ENCODE measurements at regions not wholly inside any gene's neighbourhood (a gene's known extent, or its start where the extent isn't known, plus 50 kb on each side); places are given as distances from the start of the nearest gene placed in this dataset.
A peak's percentile ranks its signal among the peaks of the same experiment; 100 is the strongest.
"Not testable (repeated sequence)": the region's sequence is repeated elsewhere in the genome, so short reads cannot be mapped to it uniquely, and the experiment has no call there.

- Histone ChIP-seq H3K27me3 (ENCODE audit: control insufficient read depth, insufficient read depth, low read length) (no peaks in the 10 kb centered on the region), H3K36me3 (ENCODE audit: control insufficient read depth in 2 of 3, insufficient read depth in 3 of 3, low read length in 3 of 3) (no peaks in the 10 kb centered on the region), H3K4me3 (ENCODE audit: low read length in 3 of 3) (no peak overlapping the region), H3K9ac (ENCODE audit: low read length in 3 of 3) (no peak overlapping the region), H3K27ac (ENCODE audit: low read depth in 2 of 2, low read length in 2 of 2) (no peak overlapping the region), H3K4me1 (ENCODE audit: control insufficient read depth in 2 of 3, insufficient read depth in 2 of 3, low read depth in 1 of 3, low read length in 3 of 3) (no peaks in the 10 kb centered on the region), H3K9me3 (ENCODE audit: control insufficient read depth in 2 of 3, insufficient read depth in 1 of 3, low read length in 3 of 3) (no peaks in the 10 kb centered on the region)
- FAIRE-seq (no peak), DNase-seq (no peak)
- intact Hi-C loops (cut with DNase I): no loop called here
- TF ChIP-seq, protein P1, sequence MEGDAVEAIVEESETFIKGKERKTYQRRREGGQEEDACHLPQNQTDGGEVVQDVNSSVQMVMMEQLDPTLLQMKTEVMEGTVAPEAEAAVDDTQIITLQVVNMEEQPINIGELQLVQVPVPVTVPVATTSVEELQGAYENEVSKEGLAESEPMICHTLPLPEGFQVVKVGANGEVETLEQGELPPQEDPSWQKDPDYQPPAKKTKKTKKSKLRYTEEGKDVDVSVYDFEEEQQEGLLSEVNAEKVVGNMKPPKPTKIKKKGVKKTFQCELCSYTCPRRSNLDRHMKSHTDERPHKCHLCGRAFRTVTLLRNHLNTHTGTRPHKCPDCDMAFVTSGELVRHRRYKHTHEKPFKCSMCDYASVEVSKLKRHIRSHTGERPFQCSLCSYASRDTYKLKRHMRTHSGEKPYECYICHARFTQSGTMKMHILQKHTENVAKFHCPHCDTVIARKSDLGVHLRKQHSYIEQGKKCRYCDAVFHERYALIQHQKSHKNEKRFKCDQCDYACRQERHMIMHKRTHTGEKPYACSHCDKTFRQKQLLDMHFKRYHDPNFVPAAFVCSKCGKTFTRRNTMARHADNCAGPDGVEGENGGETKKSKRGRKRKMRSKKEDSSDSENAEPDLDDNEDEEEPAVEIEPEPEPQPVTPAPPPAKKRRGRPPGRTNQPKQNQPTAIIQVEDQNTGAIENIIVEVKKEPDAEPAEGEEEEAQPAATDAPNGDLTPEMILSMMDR (IDR thresholded peaks at IDR 0.05; ENCODE audit: borderline replicate concordance, extremely low read depth, insufficient read depth): no peak
Observed at GRCh38 chr1:221044538-221044937, 165.3 kb downstream of the HLX start.

- H3K36me3 ChIP-seq (ENCODE audit: control insufficient read depth in 2 of 3, insufficient read depth in 3 of 3, low read length in 3 of 3): no peaks in the 10 kb centered on the region
- no peaks in the 10 kb centered on the region for H3K4me1 ChIP-seq (ENCODE audit: control insufficient read depth in 2 of 3, insufficient read depth in 2 of 3, low read depth in 1 of 3, low read length in 3 of 3)
- intact Hi-C loops (cut with DNase I): no loop called here
- no peak overlapping the region for H3K9ac ChIP-seq (ENCODE audit: low read length in 3 of 3)
- TF ChIP-seq, protein P1 (IDR thresholded peaks at IDR 0.05; ENCODE audit: borderline replicate concordance, extremely low read depth, insufficient read depth): no peak
- no peak overlapping the region for H3K4me3 ChIP-seq (ENCODE audit: low read length in 3 of 3)
- FAIRE-seq (no peak), DNase-seq (no peak)
- no peaks in the 10 kb centered on the region for H3K9me3 ChIP-seq (ENCODE audit: control insufficient read depth in 2 of 3, insufficient read depth in 1 of 3, low read length in 3 of 3)
- H3K27ac ChIP-seq (ENCODE audit: low read depth in 2 of 2, low read length in 2 of 2): no peak overlapping the region
- H3K27me3 ChIP-seq (ENCODE audit: control insufficient read depth, insufficient read depth, low read length): no peaks in the 10 kb centered on the region
Observed at GRCh38 chr1:221045151-221045550, 165.9 kb downstream of the HLX start.

DNA sequence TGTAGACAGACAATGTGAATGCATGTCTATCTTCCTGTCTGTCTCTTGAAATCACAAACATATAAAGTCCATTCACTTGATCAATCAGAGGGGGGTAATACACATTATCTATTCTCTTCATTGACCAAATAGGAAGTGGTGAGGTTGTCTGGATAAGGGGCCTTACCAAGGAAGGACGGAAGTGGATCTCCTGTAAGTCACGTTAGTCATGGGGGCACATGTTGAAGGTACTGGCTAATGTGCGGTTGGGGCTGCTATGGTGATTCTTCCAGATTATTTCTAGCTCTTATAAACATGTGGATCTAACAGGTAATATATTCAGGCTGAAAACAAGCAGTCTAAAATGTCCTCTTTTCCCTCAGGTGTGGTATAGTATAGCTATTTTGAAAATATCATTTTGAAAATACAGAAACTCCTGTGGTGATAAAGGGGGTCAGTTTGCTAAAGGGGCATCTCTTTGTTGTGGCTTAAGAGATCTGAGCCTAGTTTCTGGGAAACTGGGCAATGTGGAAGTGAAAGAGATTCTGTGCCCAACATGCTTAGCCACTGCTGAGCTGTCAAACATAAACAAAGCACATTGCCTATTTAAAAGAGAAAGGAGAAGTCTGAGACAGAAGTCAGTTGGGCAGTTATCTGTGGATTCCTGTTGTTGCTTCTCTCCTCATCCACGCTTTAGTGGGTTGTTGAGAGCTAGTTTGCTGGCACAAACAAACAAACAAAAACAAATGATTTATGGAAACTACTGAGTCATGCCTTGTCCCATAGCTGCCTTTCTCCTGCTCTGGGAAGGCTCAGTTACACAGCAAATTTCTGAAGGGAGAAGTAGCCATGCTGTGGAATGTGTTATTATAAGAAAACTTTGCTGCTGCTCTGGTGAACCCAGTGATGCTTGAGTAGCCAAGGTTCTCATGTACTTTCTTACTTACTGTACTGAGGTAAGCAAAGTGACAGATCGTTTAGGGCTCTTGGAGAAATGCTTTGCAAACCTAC, 166.9 kb downstream of the HLX start:
- H3K9ac ChIP-seq (ENCODE audit: low read length in 3 of 3): no peak overlapping the region
- no peak overlapping the region for H3K27ac ChIP-seq (ENCODE audit: low read depth in 2 of 2, low read length in 2 of 2)
- peak in 3 of 5 donors; percentile 16 to 58 (median 51) for DNase-seq
- intact Hi-C loops (cut with DNase I): no loop called here
- no peaks in the 10 kb centered on the region for H3K9me3 ChIP-seq (ENCODE audit: control insufficient read depth in 2 of 3, insufficient read depth in 1 of 3, low read length in 3 of 3)
- H3K27me3 ChIP-seq (ENCODE audit: control insufficient read depth, insufficient read depth, low read length): no peaks in the 10 kb centered on the region
- no peak for FAIRE-seq
- TF ChIP-seq, protein P1 (IDR thresholded peaks at IDR 0.05; ENCODE audit: borderline replicate concordance, extremely low read depth, insufficient read depth): no peak
- H3K36me3 ChIP-seq (ENCODE audit: control insufficient read depth in 2 of 3, insufficient read depth in 3 of 3, low read length in 3 of 3): no peaks in the 10 kb centered on the region
- no peak overlapping the region for H3K4me3 ChIP-seq (ENCODE audit: low read length in 3 of 3)
- no peaks in the 10 kb centered on the region for H3K4me1 ChIP-seq (ENCODE audit: control insufficient read depth in 2 of 3, insufficient read depth in 2 of 3, low read depth in 1 of 3, low read length in 3 of 3)

DNA sequence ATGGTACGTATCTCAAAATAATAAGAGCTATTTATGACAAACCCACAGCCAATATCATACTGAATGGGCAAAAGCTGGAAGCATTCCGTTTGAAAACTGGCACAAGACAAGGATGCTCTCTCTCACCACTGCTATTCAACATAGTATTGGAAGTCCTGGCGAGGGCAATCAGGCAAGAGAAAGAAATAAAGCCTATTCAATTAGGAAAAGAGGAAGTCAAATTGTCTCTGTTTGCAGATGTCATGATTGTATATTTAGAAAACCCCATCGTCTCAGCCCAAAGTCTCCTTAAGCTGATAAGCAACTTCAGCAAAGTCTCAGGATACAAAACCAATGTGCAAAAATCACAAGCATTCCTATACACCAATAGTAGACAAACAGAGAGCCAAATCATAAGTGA, 172.1 kb downstream of the HLX start:
- H3K4me1 ChIP-seq (ENCODE audit: control insufficient read depth in 2 of 3, insufficient read depth in 2 of 3, low read depth in 1 of 3, low read length in 3 of 3); H3K9me3 ChIP-seq (ENCODE audit: control insufficient read depth in 2 of 3, insufficient read depth in 1 of 3, low read length in 3 of 3); H3K36me3 ChIP-seq (ENCODE audit: control insufficient read depth in 2 of 3, insufficient read depth in 3 of 3, low read length in 3 of 3); H3K9ac ChIP-seq (ENCODE audit: low read length in 3 of 3); H3K27me3 ChIP-seq (ENCODE audit: control insufficient read depth, insufficient read depth, low read length); DNase-seq; FAIRE-seq; H3K4me3 ChIP-seq (ENCODE audit: low read length in 3 of 3); H3K27ac ChIP-seq (ENCODE audit: low read depth in 2 of 2, low read length in 2 of 2); intact Hi-C loops (cut with DNase I): not testable (repeated sequence)
